ENCODE measurements at regions not wholly inside any gene's neighbourhood (a gene's known extent, or its start where the extent isn't known, plus 50 kb on each side); places are given as distances from the start of the nearest gene placed in this dataset.

DNA sequence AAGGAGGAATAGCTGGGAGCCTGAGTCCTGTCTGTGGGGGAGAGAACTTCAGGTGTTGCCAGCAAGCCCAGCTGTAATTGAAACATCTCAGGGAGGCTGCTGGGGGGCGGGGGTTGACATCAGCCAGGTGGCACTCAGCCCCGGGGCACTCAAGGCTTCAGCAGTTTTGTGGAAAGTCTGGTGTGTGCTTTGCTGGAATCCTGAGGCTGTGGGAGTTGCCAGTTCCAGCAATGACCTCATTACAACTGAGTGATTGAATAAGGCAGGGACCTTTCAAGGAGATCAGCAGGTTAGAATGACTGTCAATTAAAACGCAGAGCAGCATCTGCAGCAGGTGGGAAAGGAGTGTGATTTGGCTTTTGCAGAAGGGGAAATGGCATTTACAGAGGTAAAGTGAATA is 75.7 kb downstream of the FAM43A start:
- H3K27ac ChIP-seq, result no peak overlapping the region
- H2AFZ ChIP-seq, result no peak overlapping the region
- POLR2A ChIA-PET (ENCODE audit: unreplicated experiment), result interaction anchor here (0.6 kb wide), 1 partner anchor 80 kb away, joined by 4 read pairs; no protein-coding TSS in a partner anchor
- H3K79me2 ChIP-seq (ENCODE audit: low read depth), result no peaks in the 10 kb centered on the region
- H3K36me3 ChIP-seq (ENCODE audit: low read depth), result no peaks in the 10 kb centered on the region
- no peaks in the 10 kb centered on the region for H3K9me3 ChIP-seq (ENCODE audit: insufficient read depth, low read depth)
- TF ChIP-seq, protein P1, sequence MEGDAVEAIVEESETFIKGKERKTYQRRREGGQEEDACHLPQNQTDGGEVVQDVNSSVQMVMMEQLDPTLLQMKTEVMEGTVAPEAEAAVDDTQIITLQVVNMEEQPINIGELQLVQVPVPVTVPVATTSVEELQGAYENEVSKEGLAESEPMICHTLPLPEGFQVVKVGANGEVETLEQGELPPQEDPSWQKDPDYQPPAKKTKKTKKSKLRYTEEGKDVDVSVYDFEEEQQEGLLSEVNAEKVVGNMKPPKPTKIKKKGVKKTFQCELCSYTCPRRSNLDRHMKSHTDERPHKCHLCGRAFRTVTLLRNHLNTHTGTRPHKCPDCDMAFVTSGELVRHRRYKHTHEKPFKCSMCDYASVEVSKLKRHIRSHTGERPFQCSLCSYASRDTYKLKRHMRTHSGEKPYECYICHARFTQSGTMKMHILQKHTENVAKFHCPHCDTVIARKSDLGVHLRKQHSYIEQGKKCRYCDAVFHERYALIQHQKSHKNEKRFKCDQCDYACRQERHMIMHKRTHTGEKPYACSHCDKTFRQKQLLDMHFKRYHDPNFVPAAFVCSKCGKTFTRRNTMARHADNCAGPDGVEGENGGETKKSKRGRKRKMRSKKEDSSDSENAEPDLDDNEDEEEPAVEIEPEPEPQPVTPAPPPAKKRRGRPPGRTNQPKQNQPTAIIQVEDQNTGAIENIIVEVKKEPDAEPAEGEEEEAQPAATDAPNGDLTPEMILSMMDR (conservative IDR thresholded peaks at IDR 0.05), result no peak
- TF ChIP-seq EZH2 (IDR thresholded peaks at IDR 0.05; ENCODE audit: low read depth), result no peak
- no peaks in the 10 kb centered on the region for H4K20me1 ChIP-seq (ENCODE audit: insufficient read depth)
- no TSS peak for BruUV-seq (replicated peaks)
- no peak overlapping the region for H3K4me2 ChIP-seq
- peak; percentile 61 to 72 for DNase-seq
- no peaks in the 10 kb centered on the region for H3K27me3 ChIP-seq (ENCODE audit: insufficient read depth, low read depth)
- CTCF ChIA-PET, result no interaction called here
- intact Hi-C loops (cut with micrococcal nuclease; ENCODE audit: unreplicated experiment), result no loop called here
- H3K4me1 ChIP-seq (replicated peaks; ENCODE audit: insufficient read depth), result peaks cover 15% of the 10 kb centered on the region; the same call in 1 of the 2 replicates
- no peaks in the 10 kb centered on the region for H3F3A ChIP-seq (ENCODE audit: insufficient read depth, low read depth)
- no peak overlapping the region for H3K4me3 ChIP-seq
- no peaks in the 10 kb centered on the region for H3K9me2 ChIP-seq (ENCODE audit: insufficient read depth)

DNA sequence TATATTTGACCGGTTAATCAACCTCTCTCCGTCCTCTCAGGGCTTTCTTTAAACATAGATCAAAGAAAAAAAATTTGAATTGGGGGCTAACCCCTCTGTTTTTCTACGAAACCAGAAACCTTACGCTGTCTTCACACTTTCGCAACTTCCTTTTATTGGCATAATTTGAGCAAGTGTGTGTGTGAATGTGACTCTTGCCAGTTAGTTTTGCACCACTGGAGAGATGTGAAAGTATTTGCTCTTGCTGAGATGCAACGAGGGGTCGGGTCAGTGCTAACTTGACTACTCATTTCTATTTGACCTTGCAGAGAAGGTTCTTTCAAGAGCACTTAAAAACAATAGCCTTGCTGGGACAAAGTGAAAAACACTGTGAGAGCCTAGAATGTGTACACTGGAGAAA is 81.2 kb downstream of the FAM43A start:
- intact Hi-C loops (cut with micrococcal nuclease; ENCODE audit: unreplicated experiment), result loop anchor here (5.0 kb wide), 1 partner anchor 75 kb away; no protein-coding TSS in a partner anchor
- H3K4me3 ChIP-seq, result no peak overlapping the region
- no TSS peak for BruUV-seq (replicated peaks)
- H3K4me1 ChIP-seq (replicated peaks; ENCODE audit: insufficient read depth), result peaks cover 26% of the 10 kb centered on the region
- POLR2A ChIA-PET (ENCODE audit: unreplicated experiment), result no interaction called here
- no peak overlapping the region for H3K27ac ChIP-seq
- 0 out of 2 replicates have a peak overlapping the region, but pooled peaks have one; percentile 8 for H3K4me2 ChIP-seq
- no peaks in the 10 kb centered on the region for H3K36me3 ChIP-seq (ENCODE audit: low read depth)
- no peaks in the 10 kb centered on the region for H3K27me3 ChIP-seq (ENCODE audit: insufficient read depth, low read depth)
- CTCF ChIA-PET, result no interaction called here
- H3F3A ChIP-seq (ENCODE audit: insufficient read depth, low read depth), result peaks cover 4% of the 10 kb centered on the region; the same call in 1 of the 2 replicates
- H2AFZ ChIP-seq, result no peak overlapping the region
- no peaks in the 10 kb centered on the region for H4K20me1 ChIP-seq (ENCODE audit: insufficient read depth)
- H3K9me2 ChIP-seq (ENCODE audit: insufficient read depth), result no peaks in the 10 kb centered on the region
- no peaks in the 10 kb centered on the region for H3K9me3 ChIP-seq (ENCODE audit: insufficient read depth, low read depth)
- DNase-seq, result no peak
- no peaks in the 10 kb centered on the region for H3K79me2 ChIP-seq (ENCODE audit: low read depth)
- TF ChIP-seq EZH2 (IDR thresholded peaks at IDR 0.05; ENCODE audit: low read depth), result no peak
- TF ChIP-seq, protein P1 (conservative IDR thresholded peaks at IDR 0.05), result no peak

DNA sequence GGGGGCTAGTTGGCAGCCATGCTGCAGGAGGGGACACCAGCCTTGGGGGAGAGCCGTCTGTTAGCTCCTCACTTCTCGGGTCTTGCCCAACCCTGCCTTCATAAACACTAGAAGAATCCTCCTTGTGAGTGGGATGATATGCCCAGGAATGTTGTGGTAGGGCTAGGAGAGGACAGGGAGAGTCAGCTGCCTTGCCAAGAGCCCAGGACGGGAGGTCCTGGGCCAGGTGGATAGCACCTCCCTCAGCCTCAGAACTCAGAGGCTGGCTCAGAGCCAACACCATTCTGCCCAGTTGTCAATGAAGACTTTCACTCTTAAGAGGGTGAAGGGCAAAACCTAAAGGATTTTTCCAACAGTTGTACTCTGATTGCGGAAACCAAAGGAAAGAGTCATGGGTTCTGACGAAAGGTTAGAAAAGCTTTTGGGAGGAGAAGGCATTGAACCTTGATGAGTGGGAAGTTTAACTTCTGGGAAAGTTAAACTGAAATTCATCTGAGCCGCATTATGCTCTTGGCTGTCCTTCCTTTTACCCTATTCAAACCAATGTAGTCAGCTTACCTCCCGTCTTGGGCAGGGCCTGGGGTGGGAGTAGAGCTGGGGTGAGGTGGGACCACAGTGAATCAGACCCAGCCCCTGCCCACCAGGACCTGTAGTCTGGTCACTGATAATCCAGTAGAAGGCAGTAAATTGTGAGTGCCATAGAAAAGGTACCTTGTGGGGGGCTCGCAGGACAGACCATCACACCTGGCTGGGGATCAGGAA is 81.9 kb downstream of the FAM43A start:
- intact Hi-C loops (cut with micrococcal nuclease; ENCODE audit: unreplicated experiment), result loop anchor here (2.0 to 5.0 kb wide), 2 partner anchors 27 to 75 kb away; no protein-coding TSS in a partner anchor
- CTCF ChIA-PET, result no interaction called here

More for the DNA sequence above, 81.9 kb downstream of the FAM43A start:
- Histone ChIP-seq H3K27ac (no peak overlapping the region), H4K20me1 (ENCODE audit: insufficient read depth) (no peaks in the 10 kb centered on the region), H3K4me1 (replicated peaks; ENCODE audit: insufficient read depth) (peaks cover 26% of the 10 kb centered on the region), H2AFZ (no peak overlapping the region), H3K9me2 (ENCODE audit: insufficient read depth) (no peaks in the 10 kb centered on the region), H3F3A (ENCODE audit: insufficient read depth, low read depth) (peaks cover 4% of the 10 kb centered on the region; the same call in 1 of the 2 replicates), H3K79me2 (ENCODE audit: low read depth) (no peaks in the 10 kb centered on the region), H3K4me3 (no peak overlapping the region), H3K4me2 (no peak overlapping the region), H3K27me3 (ENCODE audit: insufficient read depth, low read depth) (no peaks in the 10 kb centered on the region), H3K9me3 (ENCODE audit: insufficient read depth, low read depth) (no peaks in the 10 kb centered on the region), H3K36me3 (ENCODE audit: low read depth) (no peaks in the 10 kb centered on the region)
- BruUV-seq (replicated peaks), result no TSS peak
- TF ChIP-seq EZH2 (IDR thresholded peaks at IDR 0.05; ENCODE audit: low read depth), result no peak
- TF ChIP-seq, protein P1 (conservative IDR thresholded peaks at IDR 0.05), result no peak
- POLR2A ChIA-PET (ENCODE audit: unreplicated experiment), result no interaction called here
- DNase-seq, result no peak
